Right lobe of liver (tissue), 4 donors: ENCODE measurements at regions not wholly inside any gene's neighbourhood (a gene's known extent, or its start where the extent isn't known, plus 50 kb on each side); places are given as distances from the start of the nearest gene placed in this dataset.

Source experiments
- POLR2A ChIP-seq: fragments of 450-650 bp; IDR thresholded peaks from one replicate; pipeline ENCODE4 v1.6.1; 2017; ENCODE audit warnings: antibody characterized with exemption, mild to moderate bottlenecking
- TF ChIP-seq, protein P1 (sequence below), 4 donors: fragments of 200-600 bp in 3 of 4; fragments of 450-650 bp in 1 of 4; IDR thresholded peaks; one replicate each; pipeline versions ENCODE4 v1.5.1 to v1.8.0; 2016 to 2022; ENCODE audit warnings: antibody characterized with exemption in 4 of 4, mild to moderate bottlenecking in 2 of 4
- donor health status: DM: no; HTN: no; CAD: no.
- donor health status: DM: no; HTN: no; CAD: no.
- donor health status: DM: no; HTN: yes; CAD: no.

DNA sequence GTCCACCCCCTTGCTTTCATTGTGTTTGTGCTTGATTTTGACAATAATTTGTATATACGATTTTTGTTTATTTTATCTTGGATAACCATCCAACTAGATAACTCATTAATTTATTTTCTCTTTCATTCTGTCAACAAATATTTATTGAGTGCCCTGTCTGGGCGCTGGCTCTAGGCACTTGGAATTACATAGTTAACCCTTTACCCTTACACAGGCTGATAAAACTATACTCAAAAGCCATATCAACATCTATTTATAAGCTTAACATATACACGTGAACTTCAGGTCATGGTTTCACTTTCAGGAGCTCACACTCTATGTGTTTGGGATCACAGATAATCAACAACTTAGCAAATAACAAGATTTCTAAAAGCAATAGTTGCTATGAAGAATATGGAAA, 226.3 kb upstream of the PPARGC1A start:
- TF ChIP-seq, protein P1, sequence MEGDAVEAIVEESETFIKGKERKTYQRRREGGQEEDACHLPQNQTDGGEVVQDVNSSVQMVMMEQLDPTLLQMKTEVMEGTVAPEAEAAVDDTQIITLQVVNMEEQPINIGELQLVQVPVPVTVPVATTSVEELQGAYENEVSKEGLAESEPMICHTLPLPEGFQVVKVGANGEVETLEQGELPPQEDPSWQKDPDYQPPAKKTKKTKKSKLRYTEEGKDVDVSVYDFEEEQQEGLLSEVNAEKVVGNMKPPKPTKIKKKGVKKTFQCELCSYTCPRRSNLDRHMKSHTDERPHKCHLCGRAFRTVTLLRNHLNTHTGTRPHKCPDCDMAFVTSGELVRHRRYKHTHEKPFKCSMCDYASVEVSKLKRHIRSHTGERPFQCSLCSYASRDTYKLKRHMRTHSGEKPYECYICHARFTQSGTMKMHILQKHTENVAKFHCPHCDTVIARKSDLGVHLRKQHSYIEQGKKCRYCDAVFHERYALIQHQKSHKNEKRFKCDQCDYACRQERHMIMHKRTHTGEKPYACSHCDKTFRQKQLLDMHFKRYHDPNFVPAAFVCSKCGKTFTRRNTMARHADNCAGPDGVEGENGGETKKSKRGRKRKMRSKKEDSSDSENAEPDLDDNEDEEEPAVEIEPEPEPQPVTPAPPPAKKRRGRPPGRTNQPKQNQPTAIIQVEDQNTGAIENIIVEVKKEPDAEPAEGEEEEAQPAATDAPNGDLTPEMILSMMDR (IDR thresholded peaks at IDR 0.05): no peak
- TF ChIP-seq POLR2A: no peak
